WTC11 (cell line): ENCODE measurements at regions not wholly inside any gene's neighbourhood (a gene's known extent, or its start where the extent isn't known, plus 50 kb on each side); places are given as distances from the start of the nearest gene placed in this dataset.

ENCODE experiments used
- ATAC-seq: fragments of 200-7000 bp; cut with Tn5 transposase; 2 replicates; pipeline ENCODE4 v1.10.0; 2021; ENCODE audit warnings: mild to moderate bottlenecking, moderate library complexity
- CTCF ChIA-PET: fragments of 300-600 bp; sonication (Branson Sonifier 250); formaldehyde crosslinking; loops from one replicate; lab custom pipeline; 2021; ENCODE audit warnings: antibody characterized with exemption; lab: Charles Lee
- POLR2A ChIA-PET: fragments of 350-600 bp; sonication (Branson Sonifier 250); formaldehyde crosslinking; loops from one replicate; lab custom pipeline; 2021; ENCODE audit warnings: antibody characterized with exemption; lab: Charles Lee
- DNase-seq: peaks from one replicate; pipeline ENCODE4 v3.0.0; 2021; ENCODE audit warnings: low spot score
- H3K27ac Mint-ChIP-seq: 2 replicates; pipeline ENCODE4 v1.8.0; 2021; ENCODE audit warnings: mixed read lengths
- H3K27me3 Mint-ChIP-seq: 2 replicates; pipeline ENCODE4 v1.8.0; 2021; ENCODE audit warnings: low read depth, mild to moderate bottlenecking, moderate library complexity, mixed read lengths
- H3K36me3 Mint-ChIP-seq: 2 replicates; pipeline ENCODE4 v1.8.0; 2021; ENCODE audit warnings: mixed read lengths
- H3K4me1 Mint-ChIP-seq: 2 replicates; pipeline ENCODE4 v1.8.0; 2022; ENCODE audit warnings: mixed read lengths
- H3K4me3 Mint-ChIP-seq: 2 replicates; pipeline ENCODE4 v1.8.0; 2021; ENCODE audit warnings: mild to moderate bottlenecking, moderate library complexity, mixed read lengths
- H3K9me3 Mint-ChIP-seq: 2 replicates; pipeline ENCODE4 v1.8.0; 2021; ENCODE audit warnings: mixed read lengths
- EMX1 ChIP-seq: fragments of 250-450 bp; sonication (Bioruptor Pico); IDR thresholded peaks from 2 replicates; pipeline ENCODE4 v1.8.0; 2021; ENCODE audit warnings: mild to moderate bottlenecking
- ETV6 ChIP-seq: sonication (generic); formaldehyde crosslinking; IDR thresholded peaks from 2 replicates; pipeline ENCODE4 v1.8.1; 2022; ENCODE audit warnings: mild to moderate bottlenecking, missing genetic modification reagents
- FOXP1 ChIP-seq: sonication (generic); formaldehyde crosslinking; IDR thresholded peaks from 2 replicates; pipeline ENCODE4 v1.8.0; 2022; ENCODE audit warnings: missing genetic modification reagents, mild to moderate bottlenecking, moderate library complexity, borderline replicate concordance
- NR1H2 ChIP-seq: sonication (generic); formaldehyde crosslinking; IDR thresholded peaks from 2 replicates; pipeline ENCODE4 v1.9.0; 2021; ENCODE audit warnings: mild to moderate bottlenecking, moderate library complexity, missing genetic modification reagents
- RELA ChIP-seq: sonication (generic); formaldehyde crosslinking; IDR thresholded peaks from 2 replicates; pipeline ENCODE4 v1.8.1; 2022; ENCODE audit warnings: missing genetic modification reagents, mild to moderate bottlenecking, borderline replicate concordance
- RORB ChIP-seq: fragments of 250-450 bp; sonication (Bioruptor Pico); IDR thresholded peaks from 2 replicates; pipeline ENCODE4 v1.9.0; 2021; ENCODE audit warnings: mild to moderate bottlenecking
- SMAD3 ChIP-seq: sonication (generic); formaldehyde crosslinking; IDR thresholded peaks from 2 replicates; pipeline ENCODE4 v1.8.0; 2022; ENCODE audit warnings: missing genetic modification reagents, mild to moderate bottlenecking, borderline replicate concordance
- TEAD4 ChIP-seq: sonication (generic); formaldehyde crosslinking; IDR thresholded peaks from 2 replicates; pipeline ENCODE4 v1.8.0; 2022; ENCODE audit warnings: mild to moderate bottlenecking, missing genetic modification reagents
- ZNF317 ChIP-seq: sonication (generic); formaldehyde crosslinking; IDR thresholded peaks from 2 replicates; pipeline ENCODE4 v1.8.1; 2023; ENCODE audit warnings: low read depth, mild to moderate bottlenecking, moderate library complexity, missing genetic modification reagents, borderline replicate concordance
- TF ChIP-seq, protein P1 (sequence below): sonication (generic); formaldehyde crosslinking; IDR thresholded peaks from 2 replicates; pipeline ENCODE4 v1.8.0; 2022; ENCODE audit warnings: mild to moderate bottlenecking, missing genetic modification reagents
- TF ChIP-seq, protein P2 (sequence below): fragments of 250-450 bp; sonication (Bioruptor Pico); IDR thresholded peaks from 2 replicates; pipeline ENCODE4 v1.9.0; 2021; ENCODE audit warnings: mild to moderate bottlenecking
- TF ChIP-seq, protein P3 (sequence below): sonication (generic); formaldehyde crosslinking; IDR thresholded peaks from 2 replicates; pipeline ENCODE4 v1.8.0; 2023; ENCODE audit warnings: missing genetic modification reagents, mild to moderate bottlenecking, borderline replicate concordance
- TF ChIP-seq, protein P4 (sequence below): sonication (generic); formaldehyde crosslinking; IDR thresholded peaks from 2 replicates; pipeline ENCODE4 v1.8.1; 2023; ENCODE audit warnings: mild to moderate bottlenecking, missing genetic modification reagents, moderate library complexity
- TF ChIP-seq, protein P5 (sequence below): fragments of 200-600 bp; IDR thresholded peaks from 2 replicates; pipeline ENCODE4 v1.8.0; 2022; ENCODE audit warnings: antibody characterized with exemption
- TF ChIP-seq, protein P6 (sequence below): sonication (generic); formaldehyde crosslinking; conservative IDR thresholded peaks from 2 replicates; pipeline ENCODE4 v1.8.1; 2023; ENCODE audit warnings: mild to moderate bottlenecking, low read depth, missing genetic modification reagents, moderate library complexity

DNA sequence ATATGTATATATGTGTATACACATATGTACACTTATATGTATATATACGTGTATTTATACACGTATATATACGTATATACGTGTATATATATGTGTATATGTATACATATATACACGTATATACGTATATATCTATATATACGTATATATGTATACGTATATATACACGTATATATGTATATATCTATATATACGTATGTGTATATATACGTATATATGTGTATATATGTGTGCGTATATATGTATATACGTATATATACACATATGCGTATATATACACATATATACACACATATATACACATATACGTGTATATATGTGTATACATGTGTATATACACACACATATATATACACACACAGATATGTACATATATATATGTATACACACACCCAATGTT lies 348.0 kb upstream of the LCORL start (continued):
- TF ChIP-seq, protein P1, sequence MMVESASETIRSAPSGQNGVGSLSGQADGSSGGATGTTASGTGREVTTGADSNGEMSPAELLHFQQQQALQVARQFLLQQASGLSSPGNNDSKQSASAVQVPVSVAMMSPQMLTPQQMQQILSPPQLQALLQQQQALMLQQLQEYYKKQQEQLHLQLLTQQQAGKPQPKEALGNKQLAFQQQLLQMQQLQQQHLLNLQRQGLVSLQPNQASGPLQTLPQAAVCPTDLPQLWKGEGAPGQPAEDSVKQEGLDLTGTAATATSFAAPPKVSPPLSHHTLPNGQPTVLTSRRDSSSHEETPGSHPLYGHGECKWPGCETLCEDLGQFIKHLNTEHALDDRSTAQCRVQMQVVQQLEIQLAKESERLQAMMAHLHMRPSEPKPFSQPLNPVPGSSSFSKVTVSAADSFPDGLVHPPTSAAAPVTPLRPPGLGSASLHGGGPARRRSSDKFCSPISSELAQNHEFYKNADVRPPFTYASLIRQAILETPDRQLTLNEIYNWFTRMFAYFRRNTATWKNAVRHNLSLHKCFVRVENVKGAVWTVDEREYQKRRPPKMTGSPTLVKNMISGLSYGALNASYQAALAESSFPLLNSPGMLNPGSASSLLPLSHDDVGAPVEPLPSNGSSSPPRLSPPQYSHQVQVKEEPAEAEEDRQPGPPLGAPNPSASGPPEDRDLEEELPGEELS (CRISPR knock-in tag), result no peak
- TF ChIP-seq SMAD3 (CRISPR knock-in tag), result no peak

DNA sequence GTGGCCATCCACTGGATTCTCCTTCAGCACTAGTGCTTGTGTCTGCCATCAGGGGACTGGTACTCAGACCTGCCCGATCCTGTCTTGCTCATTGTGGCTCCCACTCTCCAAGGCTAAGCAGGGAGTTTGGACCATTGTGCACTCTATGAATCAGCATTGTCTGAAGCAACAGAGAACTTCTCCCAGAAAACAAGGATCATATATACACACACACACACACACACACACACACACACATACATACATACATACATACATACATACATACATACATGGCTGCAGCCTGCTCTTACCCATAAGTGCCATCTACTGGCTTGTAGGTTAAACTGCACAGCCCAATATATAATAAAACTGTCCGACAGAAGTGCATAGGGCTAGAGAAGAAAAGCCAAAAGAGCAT lies 345.3 kb upstream of the LCORL start:
- Mint-ChIP-seq H3K36me3 (no peaks in the 10 kb centered on the region), H3K4me3 (no peak overlapping the region), H3K4me1 (no peaks in the 10 kb centered on the region), H3K27me3 (no peaks in the 10 kb centered on the region), H3K9me3 (no peaks in the 10 kb centered on the region), H3K27ac (no peak overlapping the region)
- TF ChIP-seq, protein P2, sequence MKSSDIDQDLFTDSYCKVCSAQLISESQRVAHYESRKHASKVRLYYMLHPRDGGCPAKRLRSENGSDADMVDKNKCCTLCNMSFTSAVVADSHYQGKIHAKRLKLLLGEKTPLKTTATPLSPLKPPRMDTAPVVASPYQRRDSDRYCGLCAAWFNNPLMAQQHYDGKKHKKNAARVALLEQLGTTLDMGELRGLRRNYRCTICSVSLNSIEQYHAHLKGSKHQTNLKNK, result no peak
- TF ChIP-seq ETV6 (no peak), FOXP1 (CRISPR knock-in tag) (no peak), EMX1 (CRISPR knock-in tag) (no peak), RORB (CRISPR knock-in tag) (no peak), ZNF317 (CRISPR knock-in tag) (no peak), TEAD4 (CRISPR knock-in tag) (no peak), NR1H2 (CRISPR knock-in tag) (no peak), RELA (CRISPR knock-in tag) (no peak)
- TF ChIP-seq, protein P3, sequence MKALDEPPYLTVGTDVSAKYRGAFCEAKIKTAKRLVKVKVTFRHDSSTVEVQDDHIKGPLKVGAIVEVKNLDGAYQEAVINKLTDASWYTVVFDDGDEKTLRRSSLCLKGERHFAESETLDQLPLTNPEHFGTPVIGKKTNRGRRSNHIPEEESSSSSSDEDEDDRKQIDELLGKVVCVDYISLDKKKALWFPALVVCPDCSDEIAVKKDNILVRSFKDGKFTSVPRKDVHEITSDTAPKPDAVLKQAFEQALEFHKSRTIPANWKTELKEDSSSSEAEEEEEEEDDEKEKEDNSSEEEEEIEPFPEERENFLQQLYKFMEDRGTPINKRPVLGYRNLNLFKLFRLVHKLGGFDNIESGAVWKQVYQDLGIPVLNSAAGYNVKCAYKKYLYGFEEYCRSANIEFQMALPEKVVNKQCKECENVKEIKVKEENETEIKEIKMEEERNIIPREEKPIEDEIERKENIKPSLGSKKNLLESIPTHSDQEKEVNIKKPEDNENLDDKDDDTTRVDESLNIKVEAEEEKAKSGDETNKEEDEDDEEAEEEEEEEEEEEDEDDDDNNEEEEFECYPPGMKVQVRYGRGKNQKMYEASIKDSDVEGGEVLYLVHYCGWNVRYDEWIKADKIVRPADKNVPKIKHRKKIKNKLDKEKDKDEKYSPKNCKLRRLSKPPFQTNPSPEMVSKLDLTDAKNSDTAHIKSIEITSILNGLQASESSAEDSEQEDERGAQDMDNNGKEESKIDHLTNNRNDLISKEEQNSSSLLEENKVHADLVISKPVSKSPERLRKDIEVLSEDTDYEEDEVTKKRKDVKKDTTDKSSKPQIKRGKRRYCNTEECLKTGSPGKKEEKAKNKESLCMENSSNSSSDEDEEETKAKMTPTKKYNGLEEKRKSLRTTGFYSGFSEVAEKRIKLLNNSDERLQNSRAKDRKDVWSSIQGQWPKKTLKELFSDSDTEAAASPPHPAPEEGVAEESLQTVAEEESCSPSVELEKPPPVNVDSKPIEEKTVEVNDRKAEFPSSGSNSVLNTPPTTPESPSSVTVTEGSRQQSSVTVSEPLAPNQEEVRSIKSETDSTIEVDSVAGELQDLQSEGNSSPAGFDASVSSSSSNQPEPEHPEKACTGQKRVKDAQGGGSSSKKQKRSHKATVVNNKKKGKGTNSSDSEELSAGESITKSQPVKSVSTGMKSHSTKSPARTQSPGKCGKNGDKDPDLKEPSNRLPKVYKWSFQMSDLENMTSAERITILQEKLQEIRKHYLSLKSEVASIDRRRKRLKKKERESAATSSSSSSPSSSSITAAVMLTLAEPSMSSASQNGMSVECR (CRISPR knock-in tag), result no peak
- TF ChIP-seq, protein P4, sequence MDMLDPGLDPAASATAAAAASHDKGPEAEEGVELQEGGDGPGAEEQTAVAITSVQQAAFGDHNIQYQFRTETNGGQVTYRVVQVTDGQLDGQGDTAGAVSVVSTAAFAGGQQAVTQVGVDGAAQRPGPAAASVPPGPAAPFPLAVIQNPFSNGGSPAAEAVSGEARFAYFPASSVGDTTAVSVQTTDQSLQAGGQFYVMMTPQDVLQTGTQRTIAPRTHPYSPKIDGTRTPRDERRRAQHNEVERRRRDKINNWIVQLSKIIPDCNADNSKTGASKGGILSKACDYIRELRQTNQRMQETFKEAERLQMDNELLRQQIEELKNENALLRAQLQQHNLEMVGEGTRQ, result no peak
- TF ChIP-seq, protein P5, sequence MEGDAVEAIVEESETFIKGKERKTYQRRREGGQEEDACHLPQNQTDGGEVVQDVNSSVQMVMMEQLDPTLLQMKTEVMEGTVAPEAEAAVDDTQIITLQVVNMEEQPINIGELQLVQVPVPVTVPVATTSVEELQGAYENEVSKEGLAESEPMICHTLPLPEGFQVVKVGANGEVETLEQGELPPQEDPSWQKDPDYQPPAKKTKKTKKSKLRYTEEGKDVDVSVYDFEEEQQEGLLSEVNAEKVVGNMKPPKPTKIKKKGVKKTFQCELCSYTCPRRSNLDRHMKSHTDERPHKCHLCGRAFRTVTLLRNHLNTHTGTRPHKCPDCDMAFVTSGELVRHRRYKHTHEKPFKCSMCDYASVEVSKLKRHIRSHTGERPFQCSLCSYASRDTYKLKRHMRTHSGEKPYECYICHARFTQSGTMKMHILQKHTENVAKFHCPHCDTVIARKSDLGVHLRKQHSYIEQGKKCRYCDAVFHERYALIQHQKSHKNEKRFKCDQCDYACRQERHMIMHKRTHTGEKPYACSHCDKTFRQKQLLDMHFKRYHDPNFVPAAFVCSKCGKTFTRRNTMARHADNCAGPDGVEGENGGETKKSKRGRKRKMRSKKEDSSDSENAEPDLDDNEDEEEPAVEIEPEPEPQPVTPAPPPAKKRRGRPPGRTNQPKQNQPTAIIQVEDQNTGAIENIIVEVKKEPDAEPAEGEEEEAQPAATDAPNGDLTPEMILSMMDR, result no peak
- TF ChIP-seq, protein P6, sequence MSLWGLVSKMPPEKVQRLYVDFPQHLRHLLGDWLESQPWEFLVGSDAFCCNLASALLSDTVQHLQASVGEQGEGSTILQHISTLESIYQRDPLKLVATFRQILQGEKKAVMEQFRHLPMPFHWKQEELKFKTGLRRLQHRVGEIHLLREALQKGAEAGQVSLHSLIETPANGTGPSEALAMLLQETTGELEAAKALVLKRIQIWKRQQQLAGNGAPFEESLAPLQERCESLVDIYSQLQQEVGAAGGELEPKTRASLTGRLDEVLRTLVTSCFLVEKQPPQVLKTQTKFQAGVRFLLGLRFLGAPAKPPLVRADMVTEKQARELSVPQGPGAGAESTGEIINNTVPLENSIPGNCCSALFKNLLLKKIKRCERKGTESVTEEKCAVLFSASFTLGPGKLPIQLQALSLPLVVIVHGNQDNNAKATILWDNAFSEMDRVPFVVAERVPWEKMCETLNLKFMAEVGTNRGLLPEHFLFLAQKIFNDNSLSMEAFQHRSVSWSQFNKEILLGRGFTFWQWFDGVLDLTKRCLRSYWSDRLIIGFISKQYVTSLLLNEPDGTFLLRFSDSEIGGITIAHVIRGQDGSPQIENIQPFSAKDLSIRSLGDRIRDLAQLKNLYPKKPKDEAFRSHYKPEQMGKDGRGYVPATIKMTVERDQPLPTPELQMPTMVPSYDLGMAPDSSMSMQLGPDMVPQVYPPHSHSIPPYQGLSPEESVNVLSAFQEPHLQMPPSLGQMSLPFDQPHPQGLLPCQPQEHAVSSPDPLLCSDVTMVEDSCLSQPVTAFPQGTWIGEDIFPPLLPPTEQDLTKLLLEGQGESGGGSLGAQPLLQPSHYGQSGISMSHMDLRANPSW (CRISPR knock-in tag), result no peak
- TF ChIP-seq, protein P1 (CRISPR knock-in tag), result no peak
- POLR2A ChIA-PET, result no interaction called here
- CTCF ChIA-PET, result no interaction called here
- ATAC-seq (peak; percentile 95), DNase-seq (no peak)
